ENCODE measurements at regions not wholly inside any gene's neighbourhood (a gene's known extent, or its start where the extent isn't known, plus 50 kb on each side); places are given as distances from the start of the nearest gene placed in this dataset.
A peak's percentile ranks its signal among the peaks of the same experiment; 100 is the strongest.

DNA sequence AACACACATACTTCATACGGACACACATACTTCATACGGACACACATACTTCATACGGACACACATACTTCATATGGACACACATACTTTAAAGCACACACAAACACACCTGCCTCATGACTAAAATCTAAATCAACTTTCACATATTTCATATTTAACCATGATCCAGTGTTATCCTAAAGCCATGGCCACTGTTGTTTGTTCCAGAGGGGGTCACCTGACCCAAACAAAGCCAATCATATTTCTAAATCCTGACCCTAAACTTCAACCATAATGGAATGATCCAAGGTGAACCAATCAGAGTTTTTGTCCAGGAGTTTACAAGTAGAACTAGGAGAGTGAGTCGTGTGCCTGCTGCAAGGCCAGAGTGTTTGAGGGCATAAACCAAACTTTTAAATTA is 97.2 kb upstream of the KIT start:
- H3K27me3 ChIP-seq (ENCODE audit: control insufficient read depth in 4 of 4, insufficient read depth in 4 of 4, low read length in 3 of 4): no peaks in the 10 kb centered on the region
- H3K9ac ChIP-seq (ENCODE audit: low read depth in 1 of 2, low read length in 2 of 2): no peak overlapping the region
- no peaks in the 10 kb centered on the region for H3K9me3 ChIP-seq (ENCODE audit: control insufficient read depth in 4 of 4, low read length in 3 of 4)
- H3K36me3 ChIP-seq (ENCODE audit: control insufficient read depth in 4 of 4, insufficient read depth in 3 of 4, low read depth in 1 of 4, low read length in 3 of 4): no peaks in the 10 kb centered on the region
- DNase-seq (ENCODE audit: low spot score): no peak
- no peak for TF ChIP-seq ZBTB33 (IDR thresholded peaks at IDR 0.05)
- no peak for TF ChIP-seq ATF3 (IDR thresholded peaks at IDR 0.05)
- TF ChIP-seq RXRA (IDR thresholded peaks at IDR 0.05): no peak
- TF ChIP-seq RAD21 (IDR thresholded peaks at IDR 0.05): no peak
- TF ChIP-seq YY1 (IDR thresholded peaks at IDR 0.05): no peak
- TF ChIP-seq, protein P1, sequence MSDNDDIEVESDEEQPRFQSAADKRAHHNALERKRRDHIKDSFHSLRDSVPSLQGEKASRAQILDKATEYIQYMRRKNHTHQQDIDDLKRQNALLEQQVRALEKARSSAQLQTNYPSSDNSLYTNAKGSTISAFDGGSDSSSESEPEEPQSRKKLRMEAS (IDR thresholded peaks at IDR 0.05): no peak
- TF ChIP-seq EGR1 (IDR thresholded peaks at IDR 0.05; ENCODE audit: low read depth in 2 of 2): no peak
- TF ChIP-seq HNF4A (conservative IDR thresholded peaks at IDR 0.05): no peak
- no peak for TF ChIP-seq SP1 (IDR thresholded peaks at IDR 0.05)
- TF ChIP-seq, protein P2, sequence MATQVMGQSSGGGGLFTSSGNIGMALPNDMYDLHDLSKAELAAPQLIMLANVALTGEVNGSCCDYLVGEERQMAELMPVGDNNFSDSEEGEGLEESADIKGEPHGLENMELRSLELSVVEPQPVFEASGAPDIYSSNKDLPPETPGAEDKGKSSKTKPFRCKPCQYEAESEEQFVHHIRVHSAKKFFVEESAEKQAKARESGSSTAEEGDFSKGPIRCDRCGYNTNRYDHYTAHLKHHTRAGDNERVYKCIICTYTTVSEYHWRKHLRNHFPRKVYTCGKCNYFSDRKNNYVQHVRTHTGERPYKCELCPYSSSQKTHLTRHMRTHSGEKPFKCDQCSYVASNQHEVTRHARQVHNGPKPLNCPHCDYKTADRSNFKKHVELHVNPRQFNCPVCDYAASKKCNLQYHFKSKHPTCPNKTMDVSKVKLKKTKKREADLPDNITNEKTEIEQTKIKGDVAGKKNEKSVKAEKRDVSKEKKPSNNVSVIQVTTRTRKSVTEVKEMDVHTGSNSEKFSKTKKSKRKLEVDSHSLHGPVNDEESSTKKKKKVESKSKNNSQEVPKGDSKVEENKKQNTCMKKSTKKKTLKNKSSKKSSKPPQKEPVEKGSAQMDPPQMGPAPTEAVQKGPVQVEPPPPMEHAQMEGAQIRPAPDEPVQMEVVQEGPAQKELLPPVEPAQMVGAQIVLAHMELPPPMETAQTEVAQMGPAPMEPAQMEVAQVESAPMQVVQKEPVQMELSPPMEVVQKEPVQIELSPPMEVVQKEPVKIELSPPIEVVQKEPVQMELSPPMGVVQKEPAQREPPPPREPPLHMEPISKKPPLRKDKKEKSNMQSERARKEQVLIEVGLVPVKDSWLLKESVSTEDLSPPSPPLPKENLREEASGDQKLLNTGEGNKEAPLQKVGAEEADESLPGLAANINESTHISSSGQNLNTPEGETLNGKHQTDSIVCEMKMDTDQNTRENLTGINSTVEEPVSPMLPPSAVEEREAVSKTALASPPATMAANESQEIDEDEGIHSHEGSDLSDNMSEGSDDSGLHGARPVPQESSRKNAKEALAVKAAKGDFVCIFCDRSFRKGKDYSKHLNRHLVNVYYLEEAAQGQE (IDR thresholded peaks at IDR 0.05): no peak
- TF ChIP-seq, protein P3, sequence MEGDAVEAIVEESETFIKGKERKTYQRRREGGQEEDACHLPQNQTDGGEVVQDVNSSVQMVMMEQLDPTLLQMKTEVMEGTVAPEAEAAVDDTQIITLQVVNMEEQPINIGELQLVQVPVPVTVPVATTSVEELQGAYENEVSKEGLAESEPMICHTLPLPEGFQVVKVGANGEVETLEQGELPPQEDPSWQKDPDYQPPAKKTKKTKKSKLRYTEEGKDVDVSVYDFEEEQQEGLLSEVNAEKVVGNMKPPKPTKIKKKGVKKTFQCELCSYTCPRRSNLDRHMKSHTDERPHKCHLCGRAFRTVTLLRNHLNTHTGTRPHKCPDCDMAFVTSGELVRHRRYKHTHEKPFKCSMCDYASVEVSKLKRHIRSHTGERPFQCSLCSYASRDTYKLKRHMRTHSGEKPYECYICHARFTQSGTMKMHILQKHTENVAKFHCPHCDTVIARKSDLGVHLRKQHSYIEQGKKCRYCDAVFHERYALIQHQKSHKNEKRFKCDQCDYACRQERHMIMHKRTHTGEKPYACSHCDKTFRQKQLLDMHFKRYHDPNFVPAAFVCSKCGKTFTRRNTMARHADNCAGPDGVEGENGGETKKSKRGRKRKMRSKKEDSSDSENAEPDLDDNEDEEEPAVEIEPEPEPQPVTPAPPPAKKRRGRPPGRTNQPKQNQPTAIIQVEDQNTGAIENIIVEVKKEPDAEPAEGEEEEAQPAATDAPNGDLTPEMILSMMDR (IDR thresholded peaks at IDR 0.05; ENCODE audit: low read depth, low read length, missing input control): no peak
- no peak overlapping the region for H3K4me3 ChIP-seq (ENCODE audit: low read depth in 1 of 3, low read length in 3 of 3)
- H3K4me1 ChIP-seq (ENCODE audit: control insufficient read depth in 4 of 4, insufficient read depth in 4 of 4, low read length in 3 of 4): peaks cover 0 to 4% (median 0%) of the 10 kb centered on the region in 4 donors
- 82% methylated on average over 4 of the region's 4 CpGs for WGBS
- no peak overlapping the region for H3K27ac ChIP-seq (ENCODE audit: low read depth in 1 of 2, low read length in 2 of 2)

- Histone ChIP-seq H3K27me3 (ENCODE audit: control insufficient read depth in 4 of 4, insufficient read depth in 4 of 4, low read length in 3 of 4) (no peaks in the 10 kb centered on the region), H3K9me3 (ENCODE audit: control insufficient read depth in 4 of 4, low read length in 3 of 4) (no peaks in the 10 kb centered on the region), H3K4me1 (ENCODE audit: control insufficient read depth in 4 of 4, insufficient read depth in 4 of 4, low read length in 3 of 4) (peaks cover 0 to 4% (median 0%) of the 10 kb centered on the region in 4 donors), H3K36me3 (ENCODE audit: control insufficient read depth in 4 of 4, insufficient read depth in 3 of 4, low read depth in 1 of 4, low read length in 3 of 4) (no peaks in the 10 kb centered on the region), H3K9ac (ENCODE audit: low read depth in 1 of 2, low read length in 2 of 2) (no peak overlapping the region), H3K4me3 (ENCODE audit: low read depth in 1 of 3, low read length in 3 of 3) (no peak overlapping the region), H3K27ac (ENCODE audit: low read depth in 1 of 2, low read length in 2 of 2) (no peak overlapping the region)
- peak; percentile 8 for DNase-seq (ENCODE audit: low spot score)
- 81% methylated on average over 5 of the region's 5 CpGs for WGBS
- TF ChIP-seq HNF4G (IDR thresholded peaks at IDR 0.05): no peak
- no peak for TF ChIP-seq EGR1 (IDR thresholded peaks at IDR 0.05; ENCODE audit: low read depth in 2 of 2)
- no peak for TF ChIP-seq ATF3 (IDR thresholded peaks at IDR 0.05)
- no peak for TF ChIP-seq TAF1 (conservative IDR thresholded peaks at IDR 0.05)
- TF ChIP-seq, protein P2 (IDR thresholded peaks at IDR 0.05): no peak
- TF ChIP-seq SP1 (IDR thresholded peaks at IDR 0.05): no peak
- TF ChIP-seq ZBTB33 (IDR thresholded peaks at IDR 0.05): no peak
- no peak for TF ChIP-seq HNF4A (conservative IDR thresholded peaks at IDR 0.05)
- TF ChIP-seq RXRA (IDR thresholded peaks at IDR 0.05): no peak
- TF ChIP-seq NR2F2 (IDR thresholded peaks at IDR 0.05): no peak
- TF ChIP-seq, protein P1 (IDR thresholded peaks at IDR 0.05): no peak
- no peak for TF ChIP-seq JUND (IDR thresholded peaks at IDR 0.05)
- no peak for TF ChIP-seq FOXA2 (IDR thresholded peaks at IDR 0.05)
- TF ChIP-seq YY1 (IDR thresholded peaks at IDR 0.05): no peak
- no peak for TF ChIP-seq RAD21 (IDR thresholded peaks at IDR 0.05)
These were observed 95.8 kb upstream of the KIT start for GRCh38 chr4:54561940-54562339.
